Lower leg skin (tissue), 4 donors: ENCODE measurements at regions not wholly inside any gene's neighbourhood (a gene's known extent, or its start where the extent isn't known, plus 50 kb on each side); places are given as distances from the start of the nearest gene placed in this dataset.

Source experiments
- DNase-seq, 2 donors: peaks; one replicate each; pipeline ENCODE4 v3.0.0-alpha.2; 2019; ENCODE audit warnings: low spot score in 2 of 2
- H3K4me3 ChIP-seq: fragments of 200-600 bp; sonication (generic); 2 replicates; pipeline ENCODE4 v1.5.1; 2017; ENCODE audit warnings: mild to moderate bottlenecking, low read depth; ENCODE audit not compliant: poor library complexity, severe bottlenecking
- POLR2A ChIP-seq, 2 donors: fragments of 450-650 bp; IDR thresholded peaks; one replicate each; pipeline ENCODE4 v1.6.1; 2016 to 2017; ENCODE audit warnings: antibody characterized with exemption in 2 of 2, mild to moderate bottlenecking in 1 of 2, moderate library complexity in 1 of 2
- WGBS, 2 donors: methylation state at CpG; one replicate each; pipeline ENCODE4 v1.1.5; 2018; 5-methylcytosine and 5-hydroxymethylcytosine counted together
- intact Hi-C: fragments of 100-400 bp; cut with DNase I; formaldehyde crosslinking; loops from one replicate; pipeline ENCODE4 v1.15.0; 2023; ENCODE audit warnings: low total_unique reads
- TF ChIP-seq, protein P1 (sequence below), 3 donors: fragments of 450-650 bp; IDR thresholded peaks; one replicate each; pipeline ENCODE4 v1.5.1; 2016; ENCODE audit warnings: antibody characterized with exemption in 3 of 3, mild to moderate bottlenecking in 3 of 3, moderate library complexity in 2 of 3

DNA sequence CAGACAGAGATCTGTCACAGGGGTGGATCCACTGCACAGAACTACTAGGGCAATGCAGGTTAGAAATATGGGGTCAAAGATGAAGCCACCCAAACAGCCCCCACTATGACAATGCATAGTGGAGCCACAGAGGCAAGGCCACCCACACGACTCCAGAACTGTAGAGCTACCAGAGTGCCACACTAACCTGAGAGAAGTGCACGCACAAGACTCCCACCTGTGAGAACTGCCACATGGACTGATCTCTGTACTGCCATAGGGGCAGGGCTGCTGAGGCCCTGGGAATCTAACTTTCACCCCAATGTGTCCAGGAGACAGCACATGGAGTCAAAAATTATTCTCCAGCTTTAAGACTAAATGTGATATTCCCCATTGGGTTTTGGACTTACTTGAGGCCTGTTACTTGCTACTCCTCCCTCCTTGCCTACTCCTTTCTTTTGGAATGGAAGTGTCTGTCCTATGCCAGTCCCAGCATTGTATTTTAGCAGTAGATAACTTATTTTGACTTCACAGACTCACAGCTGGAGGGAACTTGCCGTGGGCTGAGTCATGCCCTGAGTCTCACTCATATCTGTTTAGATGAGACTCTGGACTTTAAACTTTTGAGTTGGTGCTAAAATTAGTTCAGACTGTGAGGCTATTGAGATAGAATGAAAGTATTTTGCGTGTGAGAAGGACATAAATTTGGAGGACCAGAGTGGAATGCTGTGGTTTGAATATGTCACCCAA lies 853.3 kb downstream of the MAT2B start:
- no peak overlapping the region for H3K4me3 ChIP-seq
- WGBS, 2 donors: 77 to 79% methylated on average over 4 of the region's 4 CpGs
- intact Hi-C loops: no loop called here
- TF ChIP-seq POLR2A (IDR thresholded peaks at IDR 0.05): no peak
- TF ChIP-seq, protein P1, sequence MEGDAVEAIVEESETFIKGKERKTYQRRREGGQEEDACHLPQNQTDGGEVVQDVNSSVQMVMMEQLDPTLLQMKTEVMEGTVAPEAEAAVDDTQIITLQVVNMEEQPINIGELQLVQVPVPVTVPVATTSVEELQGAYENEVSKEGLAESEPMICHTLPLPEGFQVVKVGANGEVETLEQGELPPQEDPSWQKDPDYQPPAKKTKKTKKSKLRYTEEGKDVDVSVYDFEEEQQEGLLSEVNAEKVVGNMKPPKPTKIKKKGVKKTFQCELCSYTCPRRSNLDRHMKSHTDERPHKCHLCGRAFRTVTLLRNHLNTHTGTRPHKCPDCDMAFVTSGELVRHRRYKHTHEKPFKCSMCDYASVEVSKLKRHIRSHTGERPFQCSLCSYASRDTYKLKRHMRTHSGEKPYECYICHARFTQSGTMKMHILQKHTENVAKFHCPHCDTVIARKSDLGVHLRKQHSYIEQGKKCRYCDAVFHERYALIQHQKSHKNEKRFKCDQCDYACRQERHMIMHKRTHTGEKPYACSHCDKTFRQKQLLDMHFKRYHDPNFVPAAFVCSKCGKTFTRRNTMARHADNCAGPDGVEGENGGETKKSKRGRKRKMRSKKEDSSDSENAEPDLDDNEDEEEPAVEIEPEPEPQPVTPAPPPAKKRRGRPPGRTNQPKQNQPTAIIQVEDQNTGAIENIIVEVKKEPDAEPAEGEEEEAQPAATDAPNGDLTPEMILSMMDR (IDR thresholded peaks at IDR 0.05): no peak
- DNase-seq: no peak

DNA sequence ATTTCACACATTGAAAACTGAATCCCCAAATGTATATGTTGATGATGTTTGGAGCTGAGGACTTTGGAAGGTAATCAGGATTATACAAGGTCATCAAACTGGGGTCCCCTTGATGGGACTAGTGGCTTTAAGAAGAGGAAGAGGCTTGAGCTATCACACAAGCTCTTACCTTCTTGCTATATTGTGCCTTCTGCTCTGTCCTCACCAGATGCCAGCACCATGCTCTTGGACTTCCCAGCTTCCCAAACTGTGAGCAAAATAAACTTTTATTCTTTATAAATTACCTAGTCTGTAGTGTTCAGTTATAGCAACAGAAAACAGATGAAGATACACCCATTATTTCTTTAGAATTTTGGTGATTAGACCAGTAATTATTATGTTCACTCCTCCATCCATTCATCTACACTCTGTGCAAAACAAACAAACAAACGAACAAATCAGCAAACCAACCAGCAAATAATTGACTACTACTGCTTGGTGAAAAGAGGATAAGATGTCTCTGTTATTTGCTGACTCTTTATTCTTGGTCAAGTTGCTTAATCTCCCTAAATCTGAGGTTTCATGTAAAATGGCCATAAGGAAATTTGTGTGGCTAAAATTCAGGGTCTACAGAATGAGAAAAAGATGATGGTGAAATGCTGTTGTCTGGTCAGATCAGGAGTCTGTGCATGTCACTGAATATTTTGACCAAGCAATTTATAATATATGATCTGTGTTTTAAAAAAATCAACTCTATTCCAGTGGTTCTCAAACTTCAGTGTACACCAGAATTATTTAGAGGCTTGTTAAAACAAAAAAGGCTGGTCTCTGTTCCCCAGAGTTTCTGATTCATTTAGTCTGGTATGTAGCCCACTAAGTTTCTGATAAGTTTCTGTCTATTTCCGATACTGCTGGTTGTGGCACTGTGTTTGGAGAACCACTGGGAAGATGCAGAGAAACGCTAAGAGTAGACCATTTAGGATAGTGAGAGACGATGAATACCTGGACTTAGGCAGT lies 854.1 kb downstream of the MAT2B start:
- intact Hi-C loops: no loop called here
- TF ChIP-seq, protein P1 (IDR thresholded peaks at IDR 0.05): no peak
- no peak for TF ChIP-seq POLR2A (IDR thresholded peaks at IDR 0.05)
- DNase-seq: no peak
- WGBS, 2 donors: 83 to 88% methylated on average over 4 of the region's 4 CpGs
- H3K4me3 ChIP-seq: no peak overlapping the region

DNA sequence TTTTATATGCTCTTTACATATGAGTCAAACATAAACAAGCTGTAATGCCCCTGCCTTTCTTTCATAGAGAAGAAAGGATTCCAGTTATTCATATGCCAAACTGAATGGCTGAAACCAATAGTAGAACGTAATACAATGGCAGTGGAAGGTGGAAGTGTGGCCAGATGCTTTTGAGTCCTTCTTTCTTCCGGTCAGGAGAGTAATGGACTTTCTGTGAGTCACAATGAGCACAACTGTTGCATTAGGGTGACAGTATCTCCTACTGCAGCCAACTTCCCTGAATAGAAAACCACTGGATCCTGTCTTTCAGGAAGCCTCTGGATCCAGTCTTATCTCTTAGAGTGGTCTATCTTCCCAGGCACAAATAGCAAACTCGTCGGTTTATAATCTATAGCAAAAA lies 855.2 kb downstream of the MAT2B start:
- intact Hi-C loops: no loop called here
- no peak for DNase-seq
- 82% methylated on average over 4 of the region's 4 CpGs for WGBS, 2 donors
- no peak for TF ChIP-seq POLR2A (IDR thresholded peaks at IDR 0.05)
- TF ChIP-seq, protein P1 (IDR thresholded peaks at IDR 0.05): no peak
- no peak overlapping the region for H3K4me3 ChIP-seq

DNA sequence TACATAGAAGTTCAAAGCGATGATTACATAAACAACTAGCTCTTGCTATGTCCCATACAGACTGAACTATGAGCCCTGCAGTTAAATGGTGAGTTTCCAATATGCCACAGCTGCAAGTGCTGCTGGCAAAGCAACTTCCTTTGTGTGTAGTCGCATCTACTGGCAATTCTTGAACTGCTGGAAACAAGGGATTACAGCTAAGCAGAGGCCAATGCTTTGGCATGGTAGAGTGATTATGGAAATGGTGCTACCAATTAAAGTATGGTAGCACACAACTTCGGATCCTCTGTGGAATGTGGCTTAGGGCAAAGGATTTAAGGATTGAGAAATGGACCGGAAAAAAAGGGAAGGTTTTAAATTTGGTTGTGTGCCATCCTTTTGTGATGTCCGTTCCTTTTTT lies 856.6 kb downstream of the MAT2B start:
- H3K4me3 ChIP-seq: no peak overlapping the region
- DNase-seq: no peak
- intact Hi-C loops: no loop called here
- WGBS, 2 donors: 49% methylated on average over 5 of the region's 5 CpGs
- TF ChIP-seq, protein P1 (IDR thresholded peaks at IDR 0.05): no peak
- no peak for TF ChIP-seq POLR2A (IDR thresholded peaks at IDR 0.05)

DNA sequence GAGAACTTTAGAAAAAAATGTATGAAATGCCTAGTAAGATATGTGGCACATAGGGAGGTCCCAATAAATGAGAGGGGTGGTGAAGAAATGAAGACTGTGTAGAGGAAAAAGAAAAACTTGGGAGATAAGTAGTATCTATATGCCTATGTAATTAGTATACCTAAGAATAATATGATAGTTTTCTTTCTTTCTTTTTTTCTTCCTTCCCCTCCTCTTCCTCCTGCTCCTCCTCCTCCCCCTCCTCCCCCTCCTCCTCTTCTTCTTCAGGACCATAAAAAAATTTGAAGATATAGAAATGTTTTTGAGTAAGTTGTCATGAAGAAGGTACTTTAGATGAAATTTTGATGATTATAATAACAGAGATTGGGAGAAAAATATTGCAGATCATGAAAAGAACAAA lies 857.4 kb downstream of the MAT2B start:
- no peak for DNase-seq
- H3K4me3 ChIP-seq: no peak overlapping the region
- intact Hi-C loops: no loop called here
- TF ChIP-seq POLR2A (IDR thresholded peaks at IDR 0.05): no peak
- TF ChIP-seq, protein P1 (IDR thresholded peaks at IDR 0.05): no peak
